Nephron progenitor cell (in vitro differentiated cells): ENCODE measurements at regions not wholly inside any gene's neighbourhood (a gene's known extent, or its start where the extent isn't known, plus 50 kb on each side); places are given as distances from the start of the nearest gene placed in this dataset.

Source experiments
- DNase-seq: peaks from one replicate; pipeline ENCODE4 v3.0.0; 2021
- H3K27ac Mint-ChIP-seq: 2 replicates; pipeline ENCODE4 v1.8.0; 2021; ENCODE audit warnings: mild to moderate bottlenecking, moderate library complexity, mixed read lengths
- H3K27me3 Mint-ChIP-seq: 2 replicates; pipeline ENCODE4 v1.8.0; 2021; ENCODE audit warnings: mild to moderate bottlenecking, low read depth, mixed read lengths; ENCODE audit not compliant: poor library complexity
- H3K36me3 Mint-ChIP-seq: 2 replicates; pipeline ENCODE4 v1.8.0; 2021; ENCODE audit warnings: low read depth, mixed read lengths
- H3K4me1 Mint-ChIP-seq: 2 replicates; pipeline ENCODE4 v1.8.0; 2021; ENCODE audit warnings: mixed read lengths
- H3K4me3 Mint-ChIP-seq: 2 replicates; pipeline ENCODE4 v1.8.0; 2021; ENCODE audit warnings: mild to moderate bottlenecking, moderate library complexity, mixed read lengths
- H3K9me3 Mint-ChIP-seq: 2 replicates; pipeline ENCODE4 v1.8.0; 2021; ENCODE audit warnings: mild to moderate bottlenecking, moderate library complexity, mixed read lengths
- TF ChIP-seq, protein P1 (sequence below): fragments of 200-600 bp; sonication (generic); IDR thresholded peaks from 2 replicates; pipeline ENCODE4 v1.5.0; 2021; ENCODE audit warnings: antibody characterized with exemption

DNA sequence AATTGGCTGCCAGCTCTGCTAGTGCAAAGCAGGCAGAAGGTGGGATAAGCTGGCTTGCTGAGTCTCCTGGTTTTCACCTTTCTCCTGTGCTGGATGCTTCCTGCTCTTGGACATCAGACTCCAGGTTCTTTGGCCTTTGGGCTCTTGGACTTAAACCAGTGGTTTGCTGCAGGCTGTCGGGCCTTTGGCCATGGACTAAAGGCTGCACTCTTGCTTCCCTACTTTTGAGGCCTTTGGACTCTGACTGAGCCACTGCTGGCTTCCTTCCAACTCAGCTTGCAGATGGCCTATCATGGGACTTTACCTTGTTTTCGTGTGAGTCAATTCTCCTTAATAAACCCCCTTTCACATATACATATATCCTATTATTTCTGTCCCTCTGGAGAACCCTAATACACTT is 1293.9 kb upstream of the CDH6 start:
- Mint-ChIP-seq H3K36me3 (no peaks in the 10 kb centered on the region), H3K27me3 (peaks cover 3% of the 10 kb centered on the region), H3K4me1 (no peaks in the 10 kb centered on the region), H3K27ac (no peak overlapping the region), H3K9me3 (no peaks in the 10 kb centered on the region), H3K4me3 (no peak overlapping the region)
- TF ChIP-seq, protein P1, sequence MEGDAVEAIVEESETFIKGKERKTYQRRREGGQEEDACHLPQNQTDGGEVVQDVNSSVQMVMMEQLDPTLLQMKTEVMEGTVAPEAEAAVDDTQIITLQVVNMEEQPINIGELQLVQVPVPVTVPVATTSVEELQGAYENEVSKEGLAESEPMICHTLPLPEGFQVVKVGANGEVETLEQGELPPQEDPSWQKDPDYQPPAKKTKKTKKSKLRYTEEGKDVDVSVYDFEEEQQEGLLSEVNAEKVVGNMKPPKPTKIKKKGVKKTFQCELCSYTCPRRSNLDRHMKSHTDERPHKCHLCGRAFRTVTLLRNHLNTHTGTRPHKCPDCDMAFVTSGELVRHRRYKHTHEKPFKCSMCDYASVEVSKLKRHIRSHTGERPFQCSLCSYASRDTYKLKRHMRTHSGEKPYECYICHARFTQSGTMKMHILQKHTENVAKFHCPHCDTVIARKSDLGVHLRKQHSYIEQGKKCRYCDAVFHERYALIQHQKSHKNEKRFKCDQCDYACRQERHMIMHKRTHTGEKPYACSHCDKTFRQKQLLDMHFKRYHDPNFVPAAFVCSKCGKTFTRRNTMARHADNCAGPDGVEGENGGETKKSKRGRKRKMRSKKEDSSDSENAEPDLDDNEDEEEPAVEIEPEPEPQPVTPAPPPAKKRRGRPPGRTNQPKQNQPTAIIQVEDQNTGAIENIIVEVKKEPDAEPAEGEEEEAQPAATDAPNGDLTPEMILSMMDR, result no peak
- no peak for DNase-seq

DNA sequence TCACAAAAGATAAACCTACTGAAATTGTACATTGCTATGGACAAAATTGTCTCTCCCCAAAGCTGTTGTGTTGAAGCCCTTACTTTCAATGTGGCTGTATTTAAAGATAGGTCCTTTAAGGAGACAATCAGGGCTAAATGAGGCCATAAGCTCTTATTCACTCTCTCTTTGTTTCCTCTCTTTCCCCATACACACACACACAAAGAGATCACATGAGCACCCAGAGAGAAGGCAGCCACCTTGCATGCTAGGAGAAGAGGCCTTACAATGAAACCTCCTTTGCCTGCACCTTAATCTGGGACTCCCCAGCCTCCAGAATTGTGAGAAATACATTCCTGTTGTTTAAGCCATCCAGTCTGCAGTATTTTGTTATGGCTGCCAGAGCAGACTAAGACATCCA is 1295.6 kb upstream of the CDH6 start:
- TF ChIP-seq, protein P1, result no peak
- no peak overlapping the region for H3K27ac Mint-ChIP-seq
- DNase-seq, result no peak
- H3K9me3 Mint-ChIP-seq, result no peaks in the 10 kb centered on the region
- H3K4me1 Mint-ChIP-seq, result no peaks in the 10 kb centered on the region
- no peaks in the 10 kb centered on the region for H3K36me3 Mint-ChIP-seq
- no peak overlapping the region for H3K4me3 Mint-ChIP-seq
- peaks cover 3% of the 10 kb centered on the region for H3K27me3 Mint-ChIP-seq

DNA sequence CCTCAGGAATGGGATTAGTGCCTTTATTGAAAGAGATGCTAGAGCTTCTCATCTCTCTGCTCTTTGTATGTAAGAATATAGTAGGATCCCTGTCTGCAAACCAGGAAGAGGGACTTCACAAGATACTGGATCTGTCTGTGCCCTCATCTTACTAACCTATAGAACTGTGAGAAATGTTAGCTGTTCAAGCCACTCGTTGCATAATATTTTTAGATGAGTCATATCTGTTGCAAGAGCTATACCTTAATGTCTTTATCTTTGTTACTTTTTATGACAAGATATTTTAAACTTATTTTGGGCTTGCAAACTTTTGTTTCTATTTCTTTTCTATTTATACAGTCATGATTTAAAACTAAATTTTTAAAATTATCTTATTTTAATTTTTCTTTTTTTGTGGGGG is 1296.8 kb upstream of the CDH6 start:
- no peaks in the 10 kb centered on the region for H3K4me1 Mint-ChIP-seq
- TF ChIP-seq, protein P1, result no peak
- H3K27me3 Mint-ChIP-seq, result peaks cover 3% of the 10 kb centered on the region
- H3K27ac Mint-ChIP-seq, result no peak overlapping the region
- DNase-seq, result no peak
- no peaks in the 10 kb centered on the region for H3K36me3 Mint-ChIP-seq
- H3K4me3 Mint-ChIP-seq, result no peak overlapping the region
- no peaks in the 10 kb centered on the region for H3K9me3 Mint-ChIP-seq

DNA sequence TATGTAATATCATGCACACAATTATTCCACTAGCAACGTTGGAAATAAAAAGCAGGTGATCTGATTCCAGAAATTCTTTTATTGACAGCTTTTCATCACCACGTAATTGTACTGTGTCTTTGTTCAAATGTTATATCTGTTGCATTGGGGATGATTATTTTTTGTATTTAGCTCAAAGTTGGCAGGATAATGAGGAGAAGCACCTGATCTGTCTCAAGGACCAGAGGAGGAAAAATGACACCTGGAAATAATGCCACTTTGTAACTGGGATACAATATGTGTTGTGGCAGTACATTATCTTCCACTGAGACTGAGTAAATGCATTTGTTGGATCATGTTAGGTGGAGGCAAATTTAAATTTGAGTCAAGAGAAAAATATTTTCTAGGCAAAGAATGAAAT is 1298.8 kb upstream of the CDH6 start:
- no peak for DNase-seq
- H3K27ac Mint-ChIP-seq, result no peak overlapping the region
- H3K36me3 Mint-ChIP-seq, result no peaks in the 10 kb centered on the region
- TF ChIP-seq, protein P1, result no peak
- no peak overlapping the region for H3K4me3 Mint-ChIP-seq
- H3K9me3 Mint-ChIP-seq, result no peaks in the 10 kb centered on the region
- H3K27me3 Mint-ChIP-seq, result peaks cover 3% of the 10 kb centered on the region
- H3K4me1 Mint-ChIP-seq, result no peaks in the 10 kb centered on the region

DNA sequence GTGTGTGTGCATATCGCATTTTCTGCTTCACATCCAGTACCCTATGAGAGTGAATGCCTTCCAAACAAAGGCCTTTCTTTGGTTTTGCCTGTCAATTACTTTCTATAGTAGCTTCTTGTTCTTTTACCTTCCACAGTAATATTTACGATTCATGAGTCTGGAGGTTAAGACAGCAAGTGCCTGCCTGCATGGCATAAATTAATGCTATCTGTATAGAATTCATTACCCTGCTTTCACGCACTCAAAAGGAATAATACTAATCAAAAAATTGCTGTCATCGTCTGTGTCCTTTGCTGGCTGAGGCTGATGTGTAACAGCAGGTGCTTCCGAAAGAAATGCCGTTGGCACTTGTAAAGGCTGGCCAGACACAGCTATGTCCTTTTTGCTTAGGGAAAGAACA is 1304.4 kb upstream of the CDH6 start:
- Mint-ChIP-seq H3K27ac (no peak overlapping the region), H3K4me1 (no peaks in the 10 kb centered on the region), H3K36me3 (no peaks in the 10 kb centered on the region), H3K4me3 (no peak overlapping the region), H3K27me3 (no peaks in the 10 kb centered on the region), H3K9me3 (no peaks in the 10 kb centered on the region)
- TF ChIP-seq, protein P1, result no peak
- DNase-seq, result no peak

DNA sequence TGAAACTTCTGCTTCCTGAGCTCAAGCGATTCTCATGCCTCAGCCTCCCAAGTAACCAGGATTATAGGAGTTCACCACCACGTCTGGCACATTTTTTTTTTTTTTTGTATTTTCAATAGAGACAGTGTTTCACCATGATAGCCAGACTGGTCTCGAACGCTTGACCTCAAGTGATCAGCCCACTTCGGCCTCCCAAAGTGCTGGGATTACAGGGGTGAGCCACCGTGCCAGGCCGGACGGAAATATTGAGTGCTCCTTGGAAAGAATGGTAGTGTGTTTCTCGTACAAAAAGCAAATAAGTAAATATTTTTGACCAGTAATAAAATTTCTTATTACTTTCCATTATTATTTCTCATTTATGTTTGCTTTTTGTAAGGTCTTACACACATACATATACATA is 1307.9 kb upstream of the CDH6 start:
- Mint-ChIP-seq H3K27ac (no peak overlapping the region), H3K4me1 (no peaks in the 10 kb centered on the region), H3K9me3 (no peaks in the 10 kb centered on the region), H3K36me3 (no peaks in the 10 kb centered on the region), H3K27me3 (no peaks in the 10 kb centered on the region), H3K4me3 (no peak overlapping the region)
- TF ChIP-seq, protein P1, result no peak
- no peak for DNase-seq
